NT2/D1 (cell line): ENCODE measurements at regions not wholly inside any gene's neighbourhood (a gene's known extent, or its start where the extent isn't known, plus 50 kb on each side); places are given as distances from the start of the nearest gene placed in this dataset.

Source experiments
- YY1 ChIP-seq: IDR thresholded peaks from 2 replicates; pipeline ENCODE4 v1.6.1; 2011; ENCODE audit not compliant: insufficient read length, insufficient read depth
- ZNF274 ChIP-seq: IDR thresholded peaks from 2 replicates; pipeline ENCODE4 v1.6.1; 2011; ENCODE audit warnings: mild to moderate bottlenecking, low read depth, low read length

DNA sequence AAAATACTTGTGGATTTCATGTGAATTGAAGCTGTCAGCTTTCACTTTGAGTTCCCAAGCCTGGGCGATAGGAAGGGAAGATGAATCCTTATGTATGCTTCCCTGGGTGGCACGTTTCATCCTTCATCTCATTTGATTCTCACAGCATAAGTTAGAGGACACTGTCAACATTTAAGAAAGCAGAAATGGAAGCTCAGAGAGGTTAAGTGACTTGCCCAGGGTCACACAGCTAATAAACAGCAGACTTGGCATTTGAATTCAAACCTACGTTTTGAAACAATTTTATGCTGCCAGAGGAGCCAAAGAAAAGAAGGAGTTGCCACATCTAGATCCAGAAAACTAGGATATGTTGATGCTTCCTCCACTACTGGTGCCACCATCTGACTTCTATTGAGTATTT, 108.3 kb upstream of the GPR139 start:
- TF ChIP-seq YY1 (no peak), ZNF274 (no peak)
